NAMALWA (cell line): ENCODE measurements at regions not wholly inside any gene's neighbourhood (a gene's known extent, or its start where the extent isn't known, plus 50 kb on each side); places are given as distances from the start of the nearest gene placed in this dataset.

Experiments
- DNase-seq: peaks from one replicate; pipeline ENCODE4 v3.0.0-alpha.2; 2015; ENCODE audit warnings: low spot score

DNA sequence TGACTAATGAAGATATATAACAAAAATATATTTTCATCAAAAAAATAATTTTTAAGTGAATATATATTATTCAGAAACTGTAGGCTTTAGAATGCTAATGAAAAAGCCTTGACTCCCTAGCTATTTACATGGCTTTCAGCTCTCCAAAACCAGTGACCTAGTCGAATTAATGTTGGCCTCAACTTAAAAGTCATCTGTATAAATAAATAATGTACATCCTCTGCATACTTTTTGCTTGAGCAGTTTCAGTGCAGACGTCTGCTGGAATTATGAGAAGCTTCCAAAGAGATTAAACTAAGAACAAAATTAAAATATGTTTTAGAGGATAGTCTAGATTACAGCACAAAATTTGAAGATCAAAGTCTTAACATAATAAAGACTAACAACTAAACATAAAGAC is 520.4 kb upstream of the ALCAM start:
- no peak for DNase-seq

DNA sequence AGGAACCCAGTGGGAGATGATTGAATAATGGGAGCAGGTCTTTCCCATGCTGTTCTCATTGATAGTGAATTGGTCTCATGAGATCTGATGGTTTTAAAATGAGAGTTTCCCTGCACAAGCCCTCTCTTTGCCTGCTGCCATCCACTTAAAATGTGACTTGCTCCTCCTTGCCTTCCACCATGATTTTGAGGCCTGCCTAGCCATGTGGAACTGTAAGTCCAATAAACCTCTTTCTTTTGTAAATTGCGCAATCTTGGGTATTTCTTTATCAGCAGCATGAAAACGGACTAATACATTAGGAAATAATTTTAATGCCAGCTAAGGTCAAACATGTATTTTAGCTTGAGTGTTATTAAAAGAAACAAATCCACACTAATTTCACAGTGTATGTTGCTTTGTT is 517.6 kb upstream of the ALCAM start:
- no peak for DNase-seq

DNA sequence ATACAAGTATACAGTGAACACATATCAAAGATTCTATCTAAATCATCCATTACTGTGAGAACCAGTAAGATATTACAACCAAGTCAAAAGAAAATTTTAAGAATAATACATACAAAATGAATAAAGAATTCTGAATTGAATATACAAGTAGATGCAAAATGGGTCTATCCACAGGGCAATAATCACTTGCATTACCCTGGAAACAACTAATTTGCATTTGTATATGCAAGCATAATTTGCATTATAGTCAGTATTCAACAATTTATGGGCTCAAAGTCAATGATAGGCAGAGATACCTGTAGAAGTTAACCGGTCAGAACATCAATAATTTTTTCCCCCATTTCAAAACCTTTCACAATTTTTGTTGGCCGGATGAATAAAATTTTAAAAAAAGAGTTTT is 512.2 kb upstream of the ALCAM start:
- no peak for DNase-seq

DNA sequence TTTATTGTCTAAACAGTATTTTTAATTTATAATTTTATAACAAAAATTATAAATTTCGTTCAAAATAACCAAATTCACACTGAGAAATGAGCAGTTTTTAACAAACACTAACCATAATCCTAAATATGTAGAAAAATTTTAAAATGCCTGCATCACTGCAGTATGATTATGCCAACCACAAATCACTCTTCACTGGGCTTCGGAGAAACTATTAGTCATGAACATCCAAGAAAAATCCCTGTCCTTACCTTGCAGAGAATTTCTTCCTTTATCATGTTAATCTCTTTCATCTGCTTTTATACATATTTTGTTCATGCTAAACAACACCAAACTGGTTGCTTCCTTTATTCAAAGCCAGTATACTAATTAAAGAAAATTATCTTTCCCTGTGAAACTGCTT is 511.0 kb upstream of the ALCAM start:
- no peak for DNase-seq

DNA sequence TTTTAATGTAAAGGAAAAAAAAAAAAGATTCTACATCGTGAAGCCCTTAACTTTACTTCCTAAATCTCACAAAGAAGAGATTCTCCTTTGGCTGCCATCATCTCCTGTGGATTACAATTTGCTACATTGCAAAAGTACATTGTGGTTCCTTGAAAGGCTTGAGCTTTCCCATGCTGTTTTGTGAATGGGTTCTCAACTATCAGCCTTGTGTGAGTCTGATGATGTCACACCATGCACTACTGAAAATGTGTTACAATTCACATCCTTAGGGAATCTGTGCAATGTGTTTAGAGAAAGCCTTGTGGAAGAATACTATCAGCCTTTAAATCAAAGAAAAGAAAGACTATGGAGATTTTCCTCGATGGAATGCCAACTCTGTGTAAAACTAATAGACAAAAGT is 510.0 kb upstream of the ALCAM start:
- DNase-seq = no peak

DNA sequence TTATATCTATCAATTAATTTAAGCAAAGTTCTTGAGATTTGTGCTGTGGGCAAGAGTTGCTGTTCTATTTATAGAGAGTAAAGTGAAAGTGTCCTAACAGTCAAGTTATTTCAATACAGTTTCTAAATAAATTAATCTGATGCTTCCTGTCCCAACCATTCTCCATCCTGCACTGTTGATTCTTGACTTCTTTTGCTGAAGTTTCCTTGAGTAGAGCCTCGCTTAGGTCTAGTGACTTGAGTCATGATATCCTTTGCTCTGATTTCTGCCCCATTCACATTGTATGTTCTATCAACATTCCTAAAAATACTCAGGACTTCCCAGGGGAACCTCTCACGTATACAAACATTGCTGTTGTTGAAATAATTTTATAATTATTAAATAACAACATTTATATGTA is 498.4 kb upstream of the ALCAM start:
- no peak for DNase-seq

DNA sequence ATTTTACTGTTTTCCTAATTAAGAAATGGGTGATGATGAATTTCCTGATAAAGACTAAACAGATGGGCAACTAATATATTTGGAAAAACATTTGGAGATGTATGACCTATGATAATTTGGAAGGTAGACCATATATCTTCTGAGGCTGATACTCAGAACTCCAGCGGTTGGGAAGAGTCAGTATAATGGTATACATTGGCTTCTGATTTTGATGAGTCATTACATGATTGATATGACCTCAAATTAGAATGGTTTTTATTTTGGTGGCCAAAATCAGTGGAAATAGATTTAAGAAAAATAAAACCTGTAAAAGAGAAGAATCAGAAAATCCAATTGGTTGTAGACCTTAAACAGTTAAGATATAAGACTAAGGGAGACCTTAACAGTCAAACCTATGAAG is 496.4 kb upstream of the ALCAM start:
- DNase-seq = no peak

DNA sequence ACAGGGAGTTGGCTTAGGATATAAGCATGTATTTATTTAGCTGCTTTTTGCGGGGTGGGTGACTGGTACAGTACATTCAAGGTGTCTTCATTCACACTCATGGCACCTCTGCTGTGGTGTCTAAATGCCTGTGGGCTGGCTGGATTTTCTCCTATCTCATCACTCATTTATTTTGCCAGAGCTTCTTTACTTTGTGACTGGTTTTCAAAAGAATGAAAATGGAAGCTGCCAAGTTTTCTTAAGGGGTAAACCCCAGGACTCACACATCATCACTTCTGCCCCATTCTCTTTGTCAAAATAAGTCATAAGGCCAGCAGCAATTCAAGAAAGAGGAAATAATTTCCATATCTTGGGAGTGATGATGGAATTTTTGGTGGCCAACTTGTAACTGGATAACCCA is 493.4 kb upstream of the ALCAM start:
- no peak for DNase-seq

DNA sequence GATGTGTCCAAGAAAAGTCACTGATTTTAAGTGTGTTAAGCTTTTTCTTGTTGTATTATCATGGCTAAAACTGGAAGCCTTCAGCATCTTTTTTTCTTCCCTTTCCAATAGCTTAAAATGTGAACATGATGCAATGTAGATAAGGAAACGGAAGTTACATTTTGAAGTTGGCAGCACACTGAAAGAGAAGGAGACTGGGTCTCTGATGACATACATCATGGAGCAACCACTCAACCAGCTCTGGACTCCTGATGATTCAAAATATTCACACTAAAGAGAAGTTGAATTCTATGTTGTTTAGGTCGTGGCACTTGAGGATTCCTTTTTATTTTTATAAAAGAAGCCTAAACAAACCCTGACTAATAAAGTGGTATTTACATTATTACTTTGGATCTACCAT is 488.3 kb upstream of the ALCAM start:
- no peak for DNase-seq

DNA sequence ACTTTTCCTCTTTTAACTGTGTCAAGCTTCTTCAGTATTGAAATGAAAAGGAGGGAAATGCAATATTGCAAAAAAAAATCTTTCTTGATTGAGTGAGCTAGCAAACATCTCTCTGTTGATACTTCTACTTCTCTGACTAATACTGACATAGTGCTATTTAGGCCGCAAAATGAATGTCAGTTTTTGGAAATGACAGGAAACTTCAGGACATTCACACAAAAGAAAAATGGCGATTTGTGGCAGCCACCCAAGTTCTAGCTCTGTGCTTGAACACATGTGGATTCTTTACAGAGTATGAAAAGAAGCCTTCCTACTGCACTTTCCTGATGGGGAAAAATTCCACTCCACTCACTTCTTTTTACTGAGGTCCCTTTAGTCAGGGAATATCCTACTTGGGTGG is 486.8 kb upstream of the ALCAM start:
- DNase-seq = no peak

DNA sequence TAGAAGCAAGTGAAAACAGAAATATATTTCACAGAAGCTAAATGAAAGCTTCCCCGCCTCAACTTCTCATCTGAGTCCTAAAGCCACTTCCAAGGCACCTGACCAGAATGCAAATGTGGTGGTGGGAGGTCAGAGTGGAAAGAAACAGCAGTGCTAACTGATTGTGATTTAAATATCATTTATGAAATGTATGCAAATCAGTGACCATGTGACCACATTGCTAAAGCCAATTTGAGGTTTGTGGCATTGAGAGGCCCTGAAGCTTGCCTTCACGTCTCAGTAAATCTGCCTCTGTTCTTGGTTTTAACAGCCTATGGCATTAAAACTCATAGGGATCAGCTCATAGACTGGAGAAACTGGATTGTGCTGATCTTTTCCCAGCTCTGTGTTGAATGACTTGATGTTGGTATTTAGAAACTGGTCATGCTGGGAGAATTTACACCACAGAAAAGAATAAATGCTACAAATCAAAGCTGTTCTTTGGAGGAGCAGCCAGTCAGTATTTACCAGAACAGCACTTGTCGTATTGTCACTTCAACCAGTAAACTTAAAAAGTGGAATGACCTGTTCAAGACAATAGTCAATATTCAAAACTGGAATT is 481.4 kb upstream of the ALCAM start:
- peak; percentile 59 for DNase-seq

DNA sequence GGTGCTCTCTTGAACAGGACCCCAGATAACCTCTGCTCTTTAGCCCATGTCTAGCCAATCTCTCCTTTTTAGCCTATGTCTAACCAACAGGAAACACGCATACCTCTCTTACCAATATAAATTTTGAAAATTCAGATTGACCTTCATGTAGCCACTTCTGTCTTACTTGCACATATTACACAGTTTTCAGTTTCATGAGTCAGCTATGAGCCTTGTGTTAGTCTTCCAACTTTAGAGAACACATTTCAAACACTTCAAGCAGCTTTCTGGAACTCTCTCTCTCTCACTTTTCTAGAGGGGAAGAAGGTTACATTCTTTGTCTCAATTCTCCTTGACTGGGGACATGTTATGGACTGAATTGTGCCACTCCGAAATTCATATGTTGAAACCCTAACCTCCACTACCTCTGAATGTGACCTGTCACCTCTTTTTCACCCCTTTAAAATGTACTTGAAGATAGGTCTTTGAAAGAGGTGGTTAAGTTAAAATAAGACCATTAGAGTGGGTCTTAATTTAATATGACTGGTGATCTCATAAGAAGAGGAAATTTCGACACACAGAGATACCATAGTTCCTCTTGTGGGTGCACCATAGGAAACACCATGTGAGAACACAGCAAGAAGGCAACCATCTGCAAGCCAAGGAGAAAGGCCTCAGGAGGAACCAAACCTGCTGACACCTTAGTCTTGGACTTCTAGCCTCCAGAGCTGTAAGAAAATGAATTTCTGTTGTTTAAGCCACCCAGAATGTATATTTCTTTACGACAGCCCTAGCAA is 480.3 kb upstream of the ALCAM start:
- peak; percentile 14 for DNase-seq

DNA sequence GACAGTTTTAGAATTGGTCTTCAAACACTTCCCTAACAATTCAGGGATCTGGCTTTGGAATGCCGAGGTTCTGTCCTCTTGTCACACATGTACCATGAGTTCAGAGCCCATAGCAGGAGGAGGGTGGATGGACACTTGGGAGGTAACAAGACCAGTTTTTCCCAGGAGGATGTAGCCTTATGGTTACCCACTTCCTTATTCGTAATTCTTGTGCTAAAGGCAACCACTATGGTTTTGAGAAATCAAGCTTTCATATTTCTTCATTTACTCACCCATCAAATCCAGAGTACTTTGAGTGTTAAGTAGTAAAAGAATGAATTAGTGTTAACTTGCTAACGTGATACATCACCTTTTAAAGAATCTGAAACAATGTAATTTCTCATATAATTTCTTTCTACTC is 479.6 kb upstream of the ALCAM start:
- no peak for DNase-seq

DNA sequence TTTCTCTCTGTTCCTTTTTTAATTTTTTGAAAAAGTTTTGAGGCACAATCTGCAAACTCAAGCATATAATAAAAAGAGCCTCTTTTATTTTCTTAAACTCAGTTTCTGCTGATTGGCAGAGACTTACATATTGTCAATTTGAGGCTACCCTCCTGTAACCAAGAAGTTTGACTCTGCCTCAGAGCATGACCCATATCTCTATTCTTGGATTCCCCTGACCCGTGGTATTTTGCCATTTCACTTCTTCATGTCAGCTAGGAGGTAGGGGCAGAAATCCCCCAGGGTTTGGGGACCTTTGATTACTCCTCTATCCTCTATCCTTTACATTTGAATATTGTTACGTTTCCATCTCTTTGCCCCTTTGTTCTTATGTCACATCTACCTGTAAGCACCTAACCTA is 479.1 kb upstream of the ALCAM start:
- no peak for DNase-seq

DNA sequence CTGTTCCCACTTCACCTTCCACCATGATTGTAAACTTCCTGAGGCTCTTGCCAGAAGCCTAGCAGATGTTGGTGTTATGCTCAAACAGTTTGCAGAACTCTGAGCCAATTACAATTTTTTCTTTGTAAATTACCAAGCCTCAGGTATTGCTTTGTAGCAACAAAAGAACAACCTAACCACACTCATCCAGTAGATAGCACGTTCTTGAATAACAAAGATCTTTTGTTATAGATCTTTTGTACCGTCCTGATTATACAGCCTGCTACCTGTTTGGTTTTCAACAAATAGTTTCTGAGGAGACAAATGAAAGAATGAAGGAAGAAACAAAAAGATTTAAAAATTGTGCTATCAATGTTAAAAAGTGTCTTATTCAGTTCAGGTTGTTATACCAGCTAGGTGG is 474.7 kb upstream of the ALCAM start:
- DNase-seq = no peak

DNA sequence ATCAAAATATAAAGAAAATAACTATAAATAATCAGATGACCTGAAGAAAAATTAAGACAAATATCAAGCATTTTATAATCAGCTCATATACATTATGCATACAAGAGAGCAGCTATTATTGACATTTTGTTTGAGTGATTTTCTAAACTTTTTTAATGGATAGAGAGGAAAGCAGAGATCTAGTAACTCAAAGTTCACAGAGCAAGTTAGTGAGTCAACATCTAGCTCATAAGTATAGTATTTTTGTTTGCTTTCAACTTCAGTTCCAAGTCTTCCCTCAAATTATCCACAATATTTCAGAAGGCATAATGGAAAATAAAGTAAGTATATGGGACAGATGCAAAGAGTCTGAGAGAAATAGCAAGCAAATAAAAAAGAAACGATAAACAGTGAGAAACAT is 470.1 kb upstream of the ALCAM start:
- DNase-seq = no peak

DNA sequence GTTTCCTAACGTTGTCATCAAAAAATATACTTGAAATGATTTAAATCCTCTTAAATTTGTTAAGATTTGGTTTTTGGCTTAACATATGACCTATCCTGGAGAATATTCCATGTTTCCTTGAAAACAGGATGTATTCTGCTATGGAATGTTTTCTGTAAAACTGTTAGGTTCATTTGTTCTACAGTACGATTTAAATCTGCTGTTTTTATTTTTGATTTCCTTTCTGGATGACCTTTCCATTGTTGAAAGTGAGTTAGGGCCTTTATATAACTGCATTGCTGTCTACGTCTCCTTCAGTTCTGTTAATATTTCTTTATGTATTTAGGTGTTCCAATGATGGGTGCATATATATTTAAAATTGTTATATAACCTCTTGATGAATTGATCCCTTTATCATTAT is 465.3 kb upstream of the ALCAM start:
- no peak for DNase-seq

DNA sequence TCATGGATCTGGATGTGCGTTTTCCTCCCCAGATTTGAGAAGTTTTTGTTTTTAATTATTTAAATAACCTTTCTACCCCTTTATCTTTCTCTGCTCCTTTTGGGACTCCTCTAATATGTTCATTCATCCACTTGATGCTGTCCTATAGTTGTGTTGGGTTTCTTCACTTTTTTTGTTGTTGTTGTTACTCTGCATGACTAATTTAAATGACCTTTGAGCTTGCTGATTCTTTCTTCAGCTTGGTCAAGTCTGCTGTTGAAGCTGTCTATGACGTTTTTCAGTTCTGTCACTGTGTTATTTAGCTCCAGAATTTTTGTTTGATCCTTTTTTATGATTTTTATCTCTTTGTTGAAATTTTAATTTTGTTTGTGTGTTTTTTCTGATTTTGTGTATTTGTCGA is 463.6 kb upstream of the ALCAM start:
- no peak for DNase-seq

DNA sequence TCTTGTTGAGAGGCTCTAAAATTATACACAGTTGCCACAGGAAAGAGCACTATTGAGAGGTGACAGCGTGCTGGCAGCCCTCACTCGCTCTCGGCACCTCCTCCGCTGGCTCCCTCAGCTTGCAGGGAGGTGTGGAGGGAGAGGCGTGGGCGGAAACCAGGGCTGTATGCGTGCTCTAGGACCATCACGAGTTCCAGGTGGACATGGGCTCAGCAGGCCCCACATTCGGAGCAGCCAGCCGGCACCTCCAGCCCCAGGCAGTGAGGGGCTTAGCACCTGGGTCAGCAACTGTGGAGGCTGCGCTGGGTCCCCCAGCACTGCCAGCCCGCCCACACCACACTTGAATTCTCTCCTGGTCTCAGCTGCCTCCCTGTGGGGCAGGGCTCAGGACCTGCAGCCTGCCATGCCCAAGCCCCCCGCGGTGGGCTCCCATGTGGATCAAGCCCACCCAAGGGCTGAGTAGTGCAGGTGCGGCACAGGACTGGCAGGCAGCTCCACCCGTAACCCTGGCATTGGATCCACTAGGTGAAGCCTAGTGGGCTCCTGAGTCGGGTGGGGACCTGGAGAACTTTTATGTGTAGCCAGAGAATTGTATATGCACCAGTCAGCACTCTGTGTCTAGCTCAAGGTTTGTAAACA is 460.6 kb upstream of the ALCAM start:
- no peak for DNase-seq

DNA sequence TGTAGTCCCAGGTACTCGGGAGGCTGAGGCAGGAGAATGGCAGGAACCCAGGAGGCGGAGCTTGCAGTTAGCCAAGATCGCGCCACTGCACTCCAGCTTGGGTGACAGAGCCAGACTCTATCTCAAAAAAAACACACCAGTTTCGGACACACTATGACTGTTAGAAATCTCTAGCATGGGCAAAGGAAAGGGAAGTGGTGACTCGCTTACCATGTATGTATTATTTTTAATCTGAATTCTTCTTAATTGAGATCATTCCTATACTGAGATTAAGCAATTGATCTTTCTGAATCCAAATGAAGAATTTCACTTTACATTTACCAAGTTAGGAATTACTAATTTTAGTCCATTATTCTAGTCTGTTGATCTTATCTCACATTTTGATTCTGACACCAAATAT is 459.2 kb upstream of the ALCAM start:
- DNase-seq = no peak

DNA sequence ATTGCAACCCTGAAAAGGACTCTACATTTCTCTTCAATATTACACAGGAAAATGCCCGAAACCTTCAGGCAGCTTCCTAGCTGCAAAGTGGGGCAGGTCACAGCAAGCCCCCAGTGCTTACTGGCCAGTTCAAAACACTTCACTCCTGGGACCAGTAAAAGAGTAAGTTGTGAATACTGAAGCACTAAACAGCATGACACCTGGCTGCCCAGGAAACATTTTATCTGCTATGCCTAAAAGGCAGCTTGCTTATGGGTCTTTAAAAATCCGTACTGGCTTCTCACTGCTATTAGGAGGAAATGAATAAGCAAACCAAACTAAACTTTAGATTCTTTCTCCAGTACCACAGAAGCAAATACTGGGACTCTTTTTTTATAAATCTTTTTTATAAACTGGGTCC is 457.9 kb upstream of the ALCAM start:
- DNase-seq = peak; percentile 75

DNA sequence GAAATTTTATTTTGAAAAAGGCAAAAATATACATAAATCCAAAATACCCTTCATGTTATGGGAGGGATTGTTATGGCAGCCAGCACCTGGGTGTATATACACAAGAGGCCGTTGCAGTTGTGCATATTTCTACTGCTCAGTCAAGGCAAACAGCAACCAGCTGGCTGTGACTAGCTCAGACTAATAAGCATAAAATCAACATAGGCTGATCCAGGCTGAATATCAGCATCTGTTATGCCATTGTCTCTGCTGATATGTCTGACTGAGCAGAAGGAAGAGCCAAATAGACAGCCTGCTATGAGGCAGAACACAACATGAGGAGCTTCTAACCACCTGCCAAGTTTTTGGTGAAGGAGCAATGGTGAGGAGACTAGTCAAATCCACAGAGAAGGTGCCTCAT is 457.5 kb upstream of the ALCAM start:
- peak; percentile 92 for DNase-seq

DNA sequence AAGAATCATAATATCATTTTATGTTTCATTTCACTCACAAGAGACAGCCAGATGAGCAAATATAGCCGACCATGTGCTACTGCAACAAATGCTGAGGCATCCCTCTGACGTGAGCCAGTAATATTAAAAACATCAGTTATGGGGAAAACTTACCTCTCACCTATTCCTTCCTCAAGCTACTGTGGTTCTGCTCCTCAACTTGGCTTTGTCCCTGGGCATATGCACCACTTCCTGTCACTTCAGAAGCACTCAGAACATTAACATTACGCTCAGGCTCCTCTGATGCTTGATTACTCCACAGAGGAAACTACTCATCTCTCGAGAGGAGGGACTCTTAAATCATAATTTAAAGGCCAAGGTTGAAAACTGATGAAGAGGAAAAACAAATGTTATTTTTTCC is 457.0 kb upstream of the ALCAM start:
- peak; percentile 69 for DNase-seq

DNA sequence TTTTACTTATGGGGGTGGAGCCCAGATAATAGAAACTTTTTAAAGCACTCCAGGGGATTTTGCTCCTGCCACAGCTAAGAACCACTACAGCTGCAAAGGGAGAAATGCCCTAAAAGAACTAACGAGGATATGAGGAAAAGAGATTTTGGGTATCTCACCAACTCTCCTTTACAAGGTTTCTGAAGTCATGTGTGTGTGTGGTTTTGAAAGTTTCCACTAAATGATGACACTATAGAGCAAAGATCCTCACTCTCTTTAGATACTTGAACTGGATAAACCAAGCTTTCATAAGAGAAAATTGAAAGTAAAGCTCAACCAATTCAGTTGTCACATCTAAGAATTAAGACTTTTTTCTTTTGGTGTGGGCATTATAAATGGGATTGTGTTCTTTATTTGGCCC is 455.3 kb upstream of the ALCAM start:
- DNase-seq = peak; percentile 25
